ENCODE measurements at regions not wholly inside any gene's neighbourhood (a gene's known extent, or its start where the extent isn't known, plus 50 kb on each side); places are given as distances from the start of the nearest gene placed in this dataset.

DNA sequence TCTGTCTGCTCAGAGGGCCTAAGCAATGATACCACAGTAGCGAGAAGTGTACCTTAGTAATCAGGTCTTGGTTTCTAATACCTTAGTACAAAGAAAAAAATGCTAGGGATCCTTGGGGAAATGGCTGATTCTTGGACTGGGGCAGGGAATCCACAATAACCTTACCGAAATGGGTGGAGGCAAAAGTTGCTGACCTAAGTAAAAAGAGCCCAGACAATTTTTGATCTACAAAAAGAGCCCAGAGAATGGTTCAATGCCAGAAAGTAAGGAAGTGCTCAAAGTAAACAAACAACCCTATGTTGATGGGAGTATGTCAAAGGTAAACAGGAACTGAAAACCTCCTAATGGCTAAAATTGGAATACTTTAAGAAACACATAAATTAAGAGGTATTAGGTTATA lies 130.1 kb upstream of the MAGEB18 start:
- ChIA-PET CTCF (ENCODE audit: low intra/inter-chr PET ratio) (no interaction called here), POLR2A (no interaction called here)
- WGBS (ENCODE audit: insufficient coverage, low coverage, missing lambda C conversion rate), result 0% methylated on average over 2 of the region's 2 CpGs
- Histone ChIP-seq H3K79me2 (ENCODE audit: control insufficient read depth, insufficient read depth, low read length) (no peaks in the 10 kb centered on the region), H3K9me3 (replicated peaks; ENCODE audit: control insufficient read depth, insufficient read depth, low read depth, low read length) (no peaks in the 10 kb centered on the region), H3K4me2 (ENCODE audit: insufficient read depth, low read length) (no peak overlapping the region), H4K20me1 (replicated peaks; ENCODE audit: control insufficient read depth, insufficient read depth, low read length) (no peaks in the 10 kb centered on the region), H3K4me3 (no peak overlapping the region), H3K36me3 (ENCODE audit: control insufficient read depth, insufficient read depth, low read length) (no peaks in the 10 kb centered on the region), H3K9me1 (ENCODE audit: control insufficient read depth, insufficient read depth, low read length) (no peaks in the 10 kb centered on the region), H3K27me3 (ENCODE audit: control insufficient read depth in 2 of 2, insufficient read depth in 2 of 2, low read length in 2 of 2) (no peaks in the 10 kb centered on the region), H3K9ac (ENCODE audit: insufficient read depth in 1 of 2, low read depth in 2 of 2, low read length in 2 of 2) (no peak overlapping the region), H3K4me1 (replicated peaks in 1 of 2; ENCODE audit: control insufficient read depth in 2 of 2, insufficient read depth in 2 of 2, low read length in 2 of 2) (no peaks in the 10 kb centered on the region), H2AFZ (ENCODE audit: low read depth, low read length) (no peak overlapping the region), H3K27ac (ENCODE audit: extremely low read depth, low read depth, low read length) (no peak overlapping the region)
- in situ Hi-C loops (cut with MboI) (no loop called here), intact Hi-C loops (cut with micrococcal nuclease) (no loop called here)
- no peak for TF ChIP-seq BCL6 (CRISPR knock-in tag; IDR thresholded peaks at IDR 0.05)
- FAIRE-seq, result no peak
- no TSS peak for BruUV-seq (replicated peaks)
- ATAC-seq, result no peak
- no peak for DNase-seq (ENCODE audit: extremely low read depth in 1 of 4, low spot score in 3 of 4)

DNA sequence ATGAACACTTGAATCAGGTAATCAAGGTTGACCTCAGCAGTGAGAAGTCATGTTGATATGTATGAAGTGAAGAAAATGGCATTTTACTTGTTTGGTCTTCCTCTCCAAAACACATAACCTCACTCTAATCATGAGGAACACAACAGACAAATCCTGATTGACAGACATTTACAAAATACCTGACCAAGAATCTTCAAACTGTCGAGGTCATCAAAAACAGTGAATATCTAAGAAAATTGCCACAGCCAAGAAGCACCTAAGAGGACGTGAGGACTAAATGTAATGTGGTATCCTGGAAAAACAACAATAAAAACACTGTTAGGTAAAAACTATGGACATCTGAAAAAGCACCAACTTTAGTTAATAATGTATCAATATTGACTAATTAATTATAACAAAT lies 129.5 kb upstream of the MAGEB18 start:
- no peak for ATAC-seq
- intact Hi-C loops (cut with micrococcal nuclease), result no loop called here
- POLR2A ChIA-PET, result no interaction called here
- BruUV-seq (replicated peaks), result no TSS peak
- Histone ChIP-seq H3K79me2 (ENCODE audit: control insufficient read depth, insufficient read depth, low read length) (no peaks in the 10 kb centered on the region), H3K9me3 (replicated peaks; ENCODE audit: control insufficient read depth, insufficient read depth, low read depth, low read length) (no peaks in the 10 kb centered on the region), H3K4me2 (ENCODE audit: insufficient read depth, low read length) (no peak overlapping the region), H2AFZ (ENCODE audit: low read depth, low read length) (no peak overlapping the region), H3K9me1 (ENCODE audit: control insufficient read depth, insufficient read depth, low read length) (no peaks in the 10 kb centered on the region), H3K4me1 (replicated peaks in 1 of 2; ENCODE audit: control insufficient read depth in 2 of 2, insufficient read depth in 2 of 2, low read length in 2 of 2) (no peaks in the 10 kb centered on the region), H3K9ac (ENCODE audit: insufficient read depth in 1 of 2, low read depth in 2 of 2, low read length in 2 of 2) (no peak overlapping the region), H3K4me3 (no peak overlapping the region), H4K20me1 (replicated peaks; ENCODE audit: control insufficient read depth, insufficient read depth, low read length) (no peaks in the 10 kb centered on the region), H3K27ac (ENCODE audit: extremely low read depth, low read depth, low read length) (no peak overlapping the region), H3K27me3 (ENCODE audit: control insufficient read depth in 2 of 2, insufficient read depth in 2 of 2, low read length in 2 of 2) (no peaks in the 10 kb centered on the region), H3K36me3 (ENCODE audit: control insufficient read depth, insufficient read depth, low read length) (no peaks in the 10 kb centered on the region)
- no peak for TF ChIP-seq ZNF589 (CRISPR knock-in tag; IDR thresholded peaks at IDR 0.05; ENCODE audit: low read depth)
- no peak for TF ChIP-seq ETV1 (tag; conservative IDR thresholded peaks at IDR 0.05; ENCODE audit: low read depth)
- TF ChIP-seq, protein P1, sequence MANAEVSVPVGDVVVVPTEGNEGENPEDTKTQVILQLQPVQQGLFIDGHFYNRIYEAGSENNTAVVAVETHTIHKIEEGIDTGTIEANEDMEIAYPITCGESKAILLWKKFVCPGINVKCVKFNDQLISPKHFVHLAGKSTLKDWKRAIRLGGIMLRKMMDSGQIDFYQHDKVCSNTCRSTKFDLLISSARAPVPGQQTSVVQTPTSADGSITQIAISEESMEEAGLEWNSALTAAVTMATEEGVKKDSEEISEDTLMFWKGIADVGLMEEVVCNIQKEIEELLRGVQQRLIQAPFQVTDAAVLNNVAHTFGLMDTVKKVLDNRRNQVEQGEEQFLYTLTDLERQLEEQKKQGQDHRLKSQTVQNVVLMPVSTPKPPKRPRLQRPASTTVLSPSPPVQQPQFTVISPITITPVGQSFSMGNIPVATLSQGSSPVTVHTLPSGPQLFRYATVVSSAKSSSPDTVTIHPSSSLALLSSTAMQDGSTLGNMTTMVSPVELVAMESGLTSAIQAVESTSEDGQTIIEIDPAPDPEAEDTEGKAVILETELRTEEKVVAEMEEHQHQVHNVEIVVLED (CRISPR knock-in tag; IDR thresholded peaks at IDR 0.05), result no peak
- no peak for TF ChIP-seq MTF1 (CRISPR knock-in tag; IDR thresholded peaks at IDR 0.05; ENCODE audit: borderline replicate concordance)
- no peak for TF ChIP-seq CC2D1A (IDR thresholded peaks at IDR 0.05)
- TF ChIP-seq, protein P2, sequence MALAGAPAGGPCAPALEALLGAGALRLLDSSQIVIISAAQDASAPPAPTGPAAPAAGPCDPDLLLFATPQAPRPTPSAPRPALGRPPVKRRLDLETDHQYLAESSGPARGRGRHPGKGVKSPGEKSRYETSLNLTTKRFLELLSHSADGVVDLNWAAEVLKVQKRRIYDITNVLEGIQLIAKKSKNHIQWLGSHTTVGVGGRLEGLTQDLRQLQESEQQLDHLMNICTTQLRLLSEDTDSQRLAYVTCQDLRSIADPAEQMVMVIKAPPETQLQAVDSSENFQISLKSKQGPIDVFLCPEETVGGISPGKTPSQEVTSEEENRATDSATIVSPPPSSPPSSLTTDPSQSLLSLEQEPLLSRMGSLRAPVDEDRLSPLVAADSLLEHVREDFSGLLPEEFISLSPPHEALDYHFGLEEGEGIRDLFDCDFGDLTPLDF (CRISPR knock-in tag; IDR thresholded peaks at IDR 0.05), result no peak
- no peak for TF ChIP-seq TBL1XR1 (IDR thresholded peaks at IDR 0.05; ENCODE audit: low read length in 2 of 2)
- no peak for TF ChIP-seq ZNF253 (CRISPR knock-in tag; conservative IDR thresholded peaks at IDR 0.05)
- TF ChIP-seq ZNF347 (CRISPR knock-in tag; IDR thresholded peaks at IDR 0.05; ENCODE audit: low read depth), result no peak
- no peak for TF ChIP-seq ZNF311 (CRISPR knock-in tag; IDR thresholded peaks at IDR 0.05)
- TF ChIP-seq MTA3 (IDR thresholded peaks at IDR 0.05; ENCODE audit: borderline replicate concordance), result no peak
- no peak for TF ChIP-seq MCM7 (IDR thresholded peaks at IDR 0.05)
- TF ChIP-seq, protein P3, sequence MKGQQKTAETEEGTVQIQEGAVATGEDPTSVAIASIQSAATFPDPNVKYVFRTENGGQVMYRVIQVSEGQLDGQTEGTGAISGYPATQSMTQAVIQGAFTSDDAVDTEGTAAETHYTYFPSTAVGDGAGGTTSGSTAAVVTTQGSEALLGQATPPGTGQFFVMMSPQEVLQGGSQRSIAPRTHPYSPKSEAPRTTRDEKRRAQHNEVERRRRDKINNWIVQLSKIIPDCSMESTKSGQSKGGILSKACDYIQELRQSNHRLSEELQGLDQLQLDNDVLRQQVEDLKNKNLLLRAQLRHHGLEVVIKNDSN (CRISPR knock-in tag; IDR thresholded peaks at IDR 0.05), result no peak
- WGBS (ENCODE audit: insufficient coverage, low coverage, missing lambda C conversion rate), result 0% methylated on average over 2 of the region's 2 CpGs
- CTCF ChIA-PET (ENCODE audit: low intra/inter-chr PET ratio), result no interaction called here
- no peak for FAIRE-seq
- DNase-seq (ENCODE audit: extremely low read depth in 1 of 4, low spot score in 3 of 4), result no peak
- in situ Hi-C loops (cut with MboI), result no loop called here

Data from K562 (cell line).